SK-N-SH treated with all-trans-retinoic acid at 6 μM for 48 hours (cell line): ENCODE measurements at regions not wholly inside any gene's neighbourhood (a gene's known extent, or its start where the extent isn't known, plus 50 kb on each side); places are given as distances from the start of the nearest gene placed in this dataset.

ENCODE experiments used
- ARNTL ChIP-seq: fragments of 450-650 bp; formaldehyde crosslinking; IDR thresholded peaks from 2 replicates; pipeline ENCODE4 v1.5.0; 2020; ENCODE audit warnings: low read depth, mild to moderate bottlenecking, moderate library complexity, borderline replicate concordance
- ESRRG ChIP-seq: fragments of 250-450 bp; sonication (Bioruptor Pico); IDR thresholded peaks from 2 replicates; pipeline ENCODE4 v1.6.1; 2021; ENCODE audit warnings: mild to moderate bottlenecking
- ISL1 ChIP-seq: fragments of 250-450 bp; sonication (Bioruptor Pico); IDR thresholded peaks from 2 replicates; pipeline ENCODE4 v2.1.2; 2022; ENCODE audit warnings: mild to moderate bottlenecking, moderate library complexity
- SNAI2 ChIP-seq: fragments of 250-450 bp; sonication (Bioruptor Pico); IDR thresholded peaks from 2 replicates; pipeline ENCODE4 v1.5.0; 2020; ENCODE audit warnings: mild to moderate bottlenecking, moderate library complexity
- ZC3H10 ChIP-seq: fragments of 250-450 bp; sonication (Bioruptor Pico); IDR thresholded peaks from 2 replicates; pipeline ENCODE4 v1.5.1; 2021; ENCODE audit warnings: mild to moderate bottlenecking, moderate library complexity
- TF ChIP-seq, protein P1 (sequence below): fragments of 250-450 bp; sonication (Bioruptor Pico); IDR thresholded peaks from 2 replicates; pipeline ENCODE4 v1.8.0; 2020; ENCODE audit warnings: mild to moderate bottlenecking, moderate library complexity, borderline replicate concordance

DNA sequence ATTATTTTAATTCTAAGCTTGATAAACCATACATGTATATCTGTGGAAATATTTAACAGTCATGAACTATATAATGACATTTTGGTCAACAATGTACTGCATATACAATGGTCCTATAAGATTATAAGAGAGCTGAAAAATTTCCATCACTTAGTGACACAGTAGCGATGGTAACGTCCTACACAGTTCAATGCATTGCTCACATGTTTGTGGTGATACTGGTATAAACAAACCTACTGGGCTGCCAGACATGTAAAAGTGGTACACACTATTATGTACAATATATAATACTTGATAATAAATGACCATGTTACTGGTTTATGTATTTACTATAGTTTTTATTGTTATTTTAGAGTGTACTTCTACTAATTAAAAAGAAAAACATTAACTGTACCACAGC, 841.9 kb downstream of the LTN1 start:
- TF ChIP-seq ESRRG: no peak
- TF ChIP-seq SNAI2: no peak
- no peak for TF ChIP-seq ISL1 (CRISPR knock-in tag)
- TF ChIP-seq ZC3H10 (CRISPR knock-in tag): no peak
- TF ChIP-seq, protein P1, sequence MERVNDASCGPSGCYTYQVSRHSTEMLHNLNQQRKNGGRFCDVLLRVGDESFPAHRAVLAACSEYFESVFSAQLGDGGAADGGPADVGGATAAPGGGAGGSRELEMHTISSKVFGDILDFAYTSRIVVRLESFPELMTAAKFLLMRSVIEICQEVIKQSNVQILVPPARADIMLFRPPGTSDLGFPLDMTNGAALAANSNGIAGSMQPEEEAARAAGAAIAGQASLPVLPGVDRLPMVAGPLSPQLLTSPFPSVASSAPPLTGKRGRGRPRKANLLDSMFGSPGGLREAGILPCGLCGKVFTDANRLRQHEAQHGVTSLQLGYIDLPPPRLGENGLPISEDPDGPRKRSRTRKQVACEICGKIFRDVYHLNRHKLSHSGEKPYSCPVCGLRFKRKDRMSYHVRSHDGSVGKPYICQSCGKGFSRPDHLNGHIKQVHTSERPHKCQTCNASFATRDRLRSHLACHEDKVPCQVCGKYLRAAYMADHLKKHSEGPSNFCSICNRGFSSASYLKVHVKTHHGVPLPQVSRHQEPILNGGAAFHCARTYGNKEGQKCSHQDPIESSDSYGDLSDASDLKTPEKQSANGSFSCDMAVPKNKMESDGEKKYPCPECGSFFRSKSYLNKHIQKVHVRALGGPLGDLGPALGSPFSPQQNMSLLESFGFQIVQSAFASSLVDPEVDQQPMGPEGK: no peak
- TF ChIP-seq ARNTL: no peak
